GM20000 (cell line): ENCODE measurements at regions not wholly inside any gene's neighbourhood (a gene's known extent, or its start where the extent isn't known, plus 50 kb on each side); places are given as distances from the start of the nearest gene placed in this dataset.

Experiments used
- DNase-seq: peaks from one replicate; pipeline ENCODE4 v3.0.0; 2012; ENCODE audit warnings: low spot score
- TF ChIP-seq, protein P1 (sequence below): IDR thresholded peaks from 2 replicates; pipeline ENCODE4 v1.5.1; 2012; ENCODE audit warnings: mild to moderate bottlenecking, control low read depth; ENCODE audit errors: extremely low read depth, missing control alignments

DNA sequence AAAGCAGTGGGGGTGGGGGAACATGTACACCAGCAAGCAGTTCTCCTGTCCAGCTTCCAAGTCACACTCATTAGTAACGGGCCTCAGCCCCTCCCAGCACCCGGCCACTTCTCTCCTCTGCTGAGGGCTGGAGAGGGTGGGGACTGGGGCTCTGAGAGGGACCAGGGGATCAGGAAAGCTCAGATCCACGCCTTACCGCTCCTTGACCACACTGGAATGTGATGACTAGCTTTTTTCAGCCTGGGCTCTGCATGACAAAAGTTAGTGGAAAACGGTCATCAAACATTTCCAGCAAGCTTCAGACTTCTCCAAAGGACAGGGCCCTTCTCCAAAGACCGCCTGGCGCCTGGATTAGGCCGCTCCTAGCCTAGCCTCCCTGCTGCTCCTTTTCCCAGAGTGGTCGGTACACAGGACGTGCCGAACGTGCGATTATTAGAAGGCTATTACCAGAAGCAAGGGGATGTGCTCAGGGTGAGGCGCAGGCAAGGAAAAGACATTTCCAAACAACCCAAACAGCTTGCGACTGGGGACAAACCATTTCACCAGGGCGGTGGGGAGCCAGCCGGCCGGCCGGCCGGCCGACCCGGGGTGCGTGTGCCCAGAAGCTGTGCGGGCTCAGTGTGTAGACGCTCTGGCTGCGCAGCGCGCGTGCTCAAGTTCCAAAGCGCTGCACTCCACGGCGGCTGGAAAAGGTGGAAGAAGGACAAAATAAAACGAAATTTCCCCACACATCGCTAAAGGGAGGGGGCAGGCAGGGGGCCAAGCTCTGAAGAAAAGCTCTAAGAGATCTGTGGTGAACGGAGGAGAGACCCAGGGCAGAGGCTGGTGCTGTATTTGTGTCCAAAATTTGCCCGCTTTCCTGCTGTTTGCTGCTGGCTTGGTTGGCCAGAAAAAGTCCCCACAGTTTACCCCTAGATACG, 51.0 kb upstream of the SSR3 start:
- TF ChIP-seq, protein P1, sequence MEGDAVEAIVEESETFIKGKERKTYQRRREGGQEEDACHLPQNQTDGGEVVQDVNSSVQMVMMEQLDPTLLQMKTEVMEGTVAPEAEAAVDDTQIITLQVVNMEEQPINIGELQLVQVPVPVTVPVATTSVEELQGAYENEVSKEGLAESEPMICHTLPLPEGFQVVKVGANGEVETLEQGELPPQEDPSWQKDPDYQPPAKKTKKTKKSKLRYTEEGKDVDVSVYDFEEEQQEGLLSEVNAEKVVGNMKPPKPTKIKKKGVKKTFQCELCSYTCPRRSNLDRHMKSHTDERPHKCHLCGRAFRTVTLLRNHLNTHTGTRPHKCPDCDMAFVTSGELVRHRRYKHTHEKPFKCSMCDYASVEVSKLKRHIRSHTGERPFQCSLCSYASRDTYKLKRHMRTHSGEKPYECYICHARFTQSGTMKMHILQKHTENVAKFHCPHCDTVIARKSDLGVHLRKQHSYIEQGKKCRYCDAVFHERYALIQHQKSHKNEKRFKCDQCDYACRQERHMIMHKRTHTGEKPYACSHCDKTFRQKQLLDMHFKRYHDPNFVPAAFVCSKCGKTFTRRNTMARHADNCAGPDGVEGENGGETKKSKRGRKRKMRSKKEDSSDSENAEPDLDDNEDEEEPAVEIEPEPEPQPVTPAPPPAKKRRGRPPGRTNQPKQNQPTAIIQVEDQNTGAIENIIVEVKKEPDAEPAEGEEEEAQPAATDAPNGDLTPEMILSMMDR = no peak
- peak; percentile 20 for DNase-seq

DNA sequence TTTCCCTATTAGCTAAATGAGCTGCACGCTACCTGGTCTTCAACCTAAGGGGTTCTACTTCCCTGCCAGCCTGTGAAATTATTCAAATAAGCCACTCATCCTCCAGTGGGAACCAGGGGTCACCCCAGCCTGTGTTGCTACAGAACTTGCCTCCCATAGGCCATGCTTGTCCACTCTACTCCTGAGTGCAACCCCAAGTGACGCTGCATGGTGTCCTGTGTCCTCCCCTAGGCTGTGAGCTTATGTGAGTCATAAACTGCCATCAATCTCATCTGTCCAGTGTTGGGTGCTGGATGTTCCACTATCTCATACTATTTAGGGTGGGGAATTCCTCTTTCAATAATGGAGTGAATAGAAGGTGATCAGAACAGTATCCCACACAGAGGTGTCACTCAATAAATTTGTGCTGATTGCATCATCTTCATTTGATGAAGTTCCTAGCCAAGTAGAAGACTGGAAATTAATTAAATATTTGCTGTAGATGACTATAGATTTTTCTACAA, 49.8 kb upstream of the SSR3 start:
- DNase-seq = no peak
- TF ChIP-seq, protein P1 = no peak
